ENCODE measurements at regions not wholly inside any gene's neighbourhood (a gene's known extent, or its start where the extent isn't known, plus 50 kb on each side); places are given as distances from the start of the nearest gene placed in this dataset.

GRCh38 chr6:100176951-100177710, 183.1 kb upstream of the MCHR2 start:
- Histone ChIP-seq H3K27me3 (no peaks in the 10 kb centered on the region), H3K4me1 (no peaks in the 10 kb centered on the region), H3K4me3 (ENCODE audit: low read depth, low read length) (no peak overlapping the region), H3K9me3 (no peaks in the 10 kb centered on the region), H3K36me3 (no peaks in the 10 kb centered on the region)
- no peak for TF ChIP-seq CTCF (IDR thresholded peaks at IDR 0.05; ENCODE audit: low read depth, low read length)
- no peak for DNase-seq

GRCh38 chr6:100176311-100176950, 182.4 kb upstream of the MCHR2 start:
- Histone ChIP-seq H3K4me1 (no peaks in the 10 kb centered on the region), H3K27me3 (no peaks in the 10 kb centered on the region), H3K9me3 (no peaks in the 10 kb centered on the region), H3K36me3 (no peaks in the 10 kb centered on the region), H3K4me3 (ENCODE audit: low read depth, low read length) (no peak overlapping the region)
- peak; percentile 19 for DNase-seq
- peak; percentile 44 for TF ChIP-seq CTCF (IDR thresholded peaks at IDR 0.05; ENCODE audit: low read depth, low read length)

GRCh38 chr6:100175814-100176310, 181.8 kb upstream of the MCHR2 start:
- DNase-seq, result no peak
- H3K4me1 ChIP-seq, result no peaks in the 10 kb centered on the region
- TF ChIP-seq CTCF (IDR thresholded peaks at IDR 0.05; ENCODE audit: low read depth, low read length), result no peak
- H3K36me3 ChIP-seq, result no peaks in the 10 kb centered on the region
- no peak overlapping the region for H3K4me3 ChIP-seq (ENCODE audit: low read depth, low read length)
- H3K9me3 ChIP-seq, result no peaks in the 10 kb centered on the region
- H3K27me3 ChIP-seq, result no peaks in the 10 kb centered on the region

GRCh38 chr6:100173211-100173610, 179.2 kb upstream of the MCHR2 start:
- Histone ChIP-seq H3K9me3 (no peaks in the 10 kb centered on the region), H3K36me3 (no peaks in the 10 kb centered on the region), H3K27me3 (no peaks in the 10 kb centered on the region), H3K4me3 (ENCODE audit: low read depth, low read length) (no peak overlapping the region), H3K4me1 (no peaks in the 10 kb centered on the region)
- TF ChIP-seq CTCF (IDR thresholded peaks at IDR 0.05; ENCODE audit: low read depth, low read length), result no peak
- DNase-seq, result no peak

- Histone ChIP-seq H3K36me3 (no peaks in the 10 kb centered on the region), H3K9me3 (no peaks in the 10 kb centered on the region), H3K27me3 (no peaks in the 10 kb centered on the region), H3K4me1 (no peaks in the 10 kb centered on the region), H3K4me3 (ENCODE audit: low read depth, low read length) (no peak overlapping the region)
- TF ChIP-seq CTCF (IDR thresholded peaks at IDR 0.05; ENCODE audit: low read depth, low read length), result no peak
- no peak for DNase-seq
Observed at GRCh38 chr6:100172322-100172713, 178.3 kb upstream of the MCHR2 start.

All from BE2C (cell line).